DLD1 (cell line): ENCODE measurements at regions not wholly inside any gene's neighbourhood (a gene's known extent, or its start where the extent isn't known, plus 50 kb on each side); places are given as distances from the start of the nearest gene placed in this dataset.
"Not testable (repeated sequence)": the region's sequence is repeated elsewhere in the genome, so short reads cannot be mapped to it uniquely, and the experiment has no call there.

ENCODE experiments used
- in situ Hi-C: cut with HindIII; loops from 2 replicates; pipeline ENCODE4 v1.10.0; 2017; ENCODE audit warnings: low sequenced_read_pairs

GRCh38 chr5:10921160-10921559 is 160.1 kb upstream of the DAP start:
- in situ Hi-C loops: loop anchor here (5.0 kb wide), 1 partner anchor 66 kb away; no protein-coding TSS in a partner anchor

- in situ Hi-C loops: loop anchor here (5.0 kb wide), 1 partner anchor 67 kb away; no protein-coding TSS in a partner anchor
Observed at GRCh38 chr5:10920400-10920799, 159.4 kb upstream of the DAP start.

GRCh38 chr5:10914741-10915480 is 153.9 kb upstream of the DAP start:
- in situ Hi-C loops: no loop called here

DNA sequence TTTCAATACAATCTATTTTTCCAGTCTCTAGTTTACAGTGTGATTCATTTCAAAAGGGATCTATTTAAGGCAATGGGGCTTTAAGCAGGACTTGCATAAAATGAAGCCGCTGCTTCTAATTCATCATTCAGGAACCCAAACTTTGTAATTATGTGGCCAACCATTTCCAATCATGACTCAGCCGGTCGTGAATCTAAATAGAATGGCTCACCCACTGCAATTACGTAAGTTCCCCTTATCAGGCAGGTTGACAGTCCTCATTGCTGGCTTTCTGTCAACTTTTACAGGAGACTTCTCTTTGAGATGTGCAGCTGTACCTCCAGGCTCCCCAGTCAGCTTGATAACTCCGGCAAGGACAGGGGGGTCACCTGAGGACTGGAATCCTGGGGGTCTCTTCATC is 152.8 kb upstream of the DAP start:
- in situ Hi-C loops: no loop called here

DNA sequence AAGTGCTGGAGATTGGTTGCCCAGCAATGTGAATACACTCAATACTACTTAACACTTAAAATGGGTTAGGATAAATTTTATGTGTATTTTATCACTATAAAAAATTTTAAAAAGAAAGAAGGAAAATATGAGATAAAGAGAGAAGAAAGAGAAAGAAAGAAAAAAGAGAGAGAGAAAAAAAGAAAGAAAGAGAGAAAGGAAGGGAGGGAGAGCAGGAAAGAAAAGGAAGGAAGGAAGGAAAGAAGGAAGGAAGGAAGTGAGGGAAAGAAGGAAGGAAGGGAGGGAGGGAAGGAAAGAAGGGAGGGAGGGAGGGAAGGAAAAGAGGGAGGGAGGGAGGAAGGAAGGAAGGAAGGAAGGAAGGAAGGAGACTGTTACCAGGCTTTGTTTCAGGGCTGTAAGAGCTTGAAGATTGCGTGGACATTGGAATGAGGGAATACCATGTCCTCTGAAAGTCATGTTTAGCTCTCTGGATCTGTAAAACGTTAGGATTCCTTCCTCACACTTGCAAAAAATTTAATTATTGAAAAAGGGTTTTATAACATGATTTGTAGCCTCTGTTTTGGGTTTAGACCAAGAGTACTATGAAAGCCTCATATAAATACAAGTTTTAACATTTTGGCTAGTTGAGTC is 152.3 kb upstream of the DAP start:
- in situ Hi-C loops: no loop called here

DNA sequence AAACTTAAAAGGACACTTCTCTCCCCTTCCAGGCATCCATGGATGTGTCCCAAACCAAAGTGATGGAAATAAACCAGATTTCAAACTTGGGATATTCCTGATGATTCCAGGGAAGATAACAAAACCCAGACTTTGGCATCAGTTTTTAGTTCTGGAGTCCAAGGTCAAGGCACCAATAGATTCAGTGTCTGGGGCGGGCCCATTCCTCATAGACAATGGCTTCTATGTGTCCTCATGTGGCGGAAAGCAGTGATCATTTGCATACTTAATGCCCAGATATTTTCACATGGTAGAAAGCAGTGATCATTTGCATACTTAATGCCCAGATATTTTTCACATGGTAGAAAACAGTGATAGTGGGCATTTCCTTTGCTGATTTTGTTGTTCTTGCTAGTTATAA is 151.4 kb upstream of the DAP start:
- in situ Hi-C loops: no loop called here

DNA sequence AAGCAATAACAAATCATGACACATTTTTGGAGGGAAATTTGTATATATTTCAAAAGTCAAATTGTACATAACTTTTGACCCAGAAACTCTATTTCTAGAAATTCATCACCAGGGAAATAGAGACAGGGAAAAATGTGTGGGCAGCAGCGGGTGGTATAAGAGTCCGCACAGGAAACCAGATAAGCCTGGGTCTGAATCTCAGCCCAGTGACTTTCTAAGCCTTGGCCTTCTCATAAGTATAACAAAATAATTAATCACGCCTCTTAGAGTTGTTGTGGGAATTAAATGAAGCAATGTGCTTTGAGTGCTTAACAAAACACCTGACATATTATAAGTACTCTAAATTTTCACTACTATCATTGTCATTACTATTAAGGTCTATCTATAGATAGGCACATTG is 149.2 kb upstream of the DAP start:
- in situ Hi-C loops: no loop called here

GRCh38 chr5:10904862-10905432 is 143.9 kb upstream of the DAP start:
- in situ Hi-C loops: no loop called here

DNA sequence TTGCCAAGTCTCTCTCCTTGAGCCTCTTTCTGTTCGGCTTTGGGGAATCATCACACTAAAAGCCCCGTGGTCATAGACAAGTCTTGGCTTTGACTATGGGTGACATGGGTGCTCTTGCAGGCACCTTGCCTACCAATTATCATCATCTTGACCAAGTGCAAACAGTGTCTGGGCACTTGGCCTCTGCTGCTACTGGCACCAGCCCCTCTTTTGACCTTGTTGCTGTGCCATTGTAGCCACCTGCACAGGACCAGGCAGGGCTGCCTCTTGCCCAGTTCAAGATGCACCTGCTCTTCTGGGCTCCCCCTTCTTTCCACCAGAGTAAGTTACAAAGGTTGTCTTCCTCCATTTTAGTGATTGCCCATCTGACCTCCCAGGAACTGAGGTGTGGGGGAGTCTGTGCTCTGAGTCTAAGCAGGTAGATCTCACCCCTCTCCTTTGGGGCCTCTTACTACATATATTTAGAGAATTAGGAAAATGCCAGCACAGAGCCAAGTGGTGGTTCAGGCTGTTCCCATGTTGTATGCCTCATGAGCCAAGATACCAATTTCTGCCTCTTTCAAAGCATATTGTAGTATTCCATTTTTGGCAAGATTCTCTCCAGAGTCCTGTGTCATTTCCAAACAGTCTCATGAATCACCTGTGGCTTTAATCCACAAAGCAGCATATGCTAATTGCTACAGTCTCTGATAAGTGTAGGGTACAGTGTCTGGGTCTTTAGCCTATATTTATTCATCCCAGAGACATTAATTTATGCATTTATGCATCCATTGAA is 142.9 kb upstream of the DAP start:
- in situ Hi-C loops: no loop called here

GRCh38 chr5:10902145-10902544 is 141.1 kb upstream of the DAP start:
- in situ Hi-C loops: no loop called here

DNA sequence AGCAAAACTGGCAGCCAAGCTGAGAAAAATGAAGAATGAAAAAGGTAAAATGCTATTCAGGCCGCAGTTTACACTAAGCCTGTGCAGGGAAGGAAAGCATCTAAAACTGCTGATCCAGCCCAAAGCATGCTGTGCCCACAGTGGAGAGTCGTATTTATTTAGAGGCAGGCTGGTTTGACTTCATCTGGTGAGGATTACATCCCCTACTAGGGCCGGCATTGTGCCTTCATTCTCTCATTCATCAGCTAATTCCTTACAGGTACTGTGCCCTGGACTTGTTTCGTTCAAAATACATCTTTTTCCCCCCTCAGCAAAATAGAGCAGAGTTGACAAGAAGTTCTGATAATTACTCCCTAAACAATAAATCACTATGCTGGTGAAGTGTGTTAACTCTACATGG is 137.5 kb upstream of the DAP start:
- in situ Hi-C loops: no loop called here

GRCh38 chr5:10896016-10896415 is 135.0 kb upstream of the DAP start:
- in situ Hi-C loops: no loop called here

GRCh38 chr5:10894445-10895054 is 133.5 kb upstream of the DAP start:
- in situ Hi-C loops: no loop called here

DNA sequence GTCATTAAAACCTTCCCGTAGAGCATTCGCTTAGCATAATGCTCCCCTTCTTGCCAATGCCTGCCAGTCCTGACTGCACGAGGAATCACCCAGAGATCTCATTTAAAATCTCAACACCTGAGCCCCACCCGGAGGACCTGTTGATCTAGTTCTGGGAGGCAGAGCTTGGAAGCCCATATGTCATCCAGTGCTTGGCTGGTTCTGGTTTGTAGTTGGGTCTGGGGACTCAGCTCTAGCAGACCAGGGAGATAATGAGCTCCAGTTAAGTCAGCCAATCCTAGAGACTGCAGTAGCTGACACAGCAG is 131.8 kb upstream of the DAP start:
- in situ Hi-C loops: no loop called here

GRCh38 chr5:10892147-10892910 is 131.3 kb upstream of the DAP start:
- in situ Hi-C loops: no loop called here

- in situ Hi-C loops: no loop called here
Observed at GRCh38 chr5:10891193-10891592, 130.2 kb upstream of the DAP start.

- in situ Hi-C loops: no loop called here
Observed at GRCh38 chr5:10886497-10886896, 125.5 kb upstream of the DAP start.

DNA sequence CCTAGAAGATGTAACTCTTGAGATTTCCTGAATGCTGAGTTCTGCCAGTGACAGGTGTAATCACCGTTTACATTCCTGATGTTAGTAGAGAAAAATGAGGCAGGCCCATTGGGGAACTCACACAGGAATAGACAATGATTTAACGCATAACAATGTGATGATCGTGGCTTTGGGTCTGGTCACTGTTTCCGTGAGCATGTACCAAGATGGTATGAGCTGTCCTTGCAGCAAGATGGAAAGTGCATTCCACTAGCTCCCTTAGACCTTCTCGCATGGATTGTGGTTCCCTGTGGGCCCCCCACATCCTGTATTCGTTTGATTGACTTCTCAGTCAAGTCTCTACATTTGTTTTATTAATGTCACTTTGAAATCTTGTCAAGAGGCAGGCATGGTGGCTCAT is 124.0 kb upstream of the DAP start:
- in situ Hi-C loops: no loop called here

DNA sequence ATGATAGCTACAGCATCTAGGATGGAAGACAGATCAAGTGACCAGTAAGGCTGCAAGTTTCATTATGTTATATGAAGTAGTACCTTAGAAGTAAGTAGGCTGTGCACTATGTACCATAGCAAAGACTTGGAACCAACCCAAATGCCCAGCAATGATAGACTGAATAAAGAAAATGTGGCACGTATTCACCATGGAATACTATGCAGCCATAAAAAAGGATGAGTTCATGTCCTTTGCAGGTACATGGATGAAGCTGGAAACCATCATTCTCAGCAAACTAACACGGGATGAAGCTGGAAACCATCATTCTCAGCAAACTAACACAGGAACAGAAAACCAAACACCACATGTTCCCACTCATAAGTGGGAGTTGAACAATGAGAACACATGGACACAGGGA is 122.9 kb upstream of the DAP start:
- in situ Hi-C loops: not testable (repeated sequence)

GRCh38 chr5:10880934-10881333 is 119.9 kb upstream of the DAP start:
- in situ Hi-C loops: no loop called here

GRCh38 chr5:10876996-10877395 is 116.0 kb upstream of the DAP start:
- in situ Hi-C loops: not testable (repeated sequence)
